GM12892 (cell line): ENCODE measurements at regions not wholly inside any gene's neighbourhood (a gene's known extent, or its start where the extent isn't known, plus 50 kb on each side); places are given as distances from the start of the nearest gene placed in this dataset.

ENCODE experiments used
- DNase-seq: peaks from one replicate; pipeline ENCODE4 v3.0.0; 2011; ENCODE audit not compliant: insufficient read length
- FAIRE-seq: peaks from 2 replicates; lab custom pipeline; 2011; peaks lifted over from hg19 to GRCh38; lab: Jason Lieb, UNC
- POLR2A ChIP-seq: IDR thresholded peaks from 2 replicates; pipeline ENCODE4 v1.6.1; 2011; ENCODE audit warnings: low read depth, low read length, control low read depth
- POLR2AphosphoS5 ChIP-seq: IDR thresholded peaks from 2 replicates; pipeline ENCODE4 v1.6.1; 2011; ENCODE audit warnings: low read depth, low read length, control low read depth
- TAF1 ChIP-seq: IDR thresholded peaks from 2 replicates; pipeline ENCODE4 v1.6.1; 2011; ENCODE audit warnings: low read depth, mild to moderate bottlenecking, control low read depth, low read length, borderline replicate concordance

- no peak for FAIRE-seq
- no peak for DNase-seq
- TF ChIP-seq POLR2AphosphoS5 (no peak), TAF1 (no peak), POLR2A (no peak)
These were observed 732.0 kb upstream of the KIF2B start for GRCh38 chr17:53090770-53091169.

GRCh38 chr17:53088481-53088880 lies 734.2 kb upstream of the KIF2B start:
- DNase-seq (no peak), FAIRE-seq (no peak)
- TF ChIP-seq POLR2A (no peak), TAF1 (no peak), POLR2AphosphoS5 (no peak)

GRCh38 chr17:53061446-53061845 lies 761.3 kb upstream of the KIF2B start:
- DNase-seq, result no peak
- no peak for FAIRE-seq
- TF ChIP-seq POLR2A, result no peak
- no peak for TF ChIP-seq TAF1
- no peak for TF ChIP-seq POLR2AphosphoS5

GRCh38 chr17:53058031-53058430 lies 764.7 kb upstream of the KIF2B start:
- no peak for FAIRE-seq

GRCh38 chr17:53046781-53047180 lies 775.9 kb upstream of the KIF2B start:
- DNase-seq (no peak), FAIRE-seq (no peak)
- TF ChIP-seq TAF1 (no peak), POLR2AphosphoS5 (no peak), POLR2A (no peak)

More at GRCh38 chr17:53058031-53058430, 764.7 kb upstream of the KIF2B start:
- TF ChIP-seq TAF1 (no peak), POLR2A (no peak), POLR2AphosphoS5 (no peak)
- no peak for DNase-seq

GRCh38 chr17:53039981-53040380 lies 782.7 kb upstream of the KIF2B start:
- no peak for TF ChIP-seq POLR2AphosphoS5
- no peak for TF ChIP-seq TAF1
- no peak for TF ChIP-seq POLR2A
- no peak for FAIRE-seq
- DNase-seq, result no peak

- TF ChIP-seq POLR2AphosphoS5 (no peak), POLR2A (no peak), TAF1 (no peak)
- FAIRE-seq, result no peak
- no peak for DNase-seq
These were observed 789.4 kb upstream of the KIF2B start for GRCh38 chr17:53033297-53033696.

GRCh38 chr17:53032861-53033271 lies 789.9 kb upstream of the KIF2B start:
- DNase-seq (no peak), FAIRE-seq (no peak)
- TF ChIP-seq POLR2A, result no peak
- TF ChIP-seq TAF1, result no peak
- TF ChIP-seq POLR2AphosphoS5, result no peak

GRCh38 chr17:53017227-53017626 lies 805.5 kb upstream of the KIF2B start:
- DNase-seq (no peak), FAIRE-seq (no peak)
- TF ChIP-seq POLR2A (no peak), TAF1 (no peak), POLR2AphosphoS5 (no peak)

GRCh38 chr17:53016085-53016484 lies 806.6 kb upstream of the KIF2B start:
- DNase-seq, result no peak
- no peak for TF ChIP-seq POLR2A
- no peak for TF ChIP-seq TAF1
- no peak for TF ChIP-seq POLR2AphosphoS5
- no peak for FAIRE-seq

- FAIRE-seq (no peak), DNase-seq (no peak)
- TF ChIP-seq TAF1 (no peak), POLR2A (no peak), POLR2AphosphoS5 (no peak)
These were observed 810.4 kb upstream of the KIF2B start for GRCh38 chr17:53012364-53012763.

GRCh38 chr17:53006006-53006405 lies 816.7 kb upstream of the KIF2B start:
- DNase-seq (no peak), FAIRE-seq (no peak)
- TF ChIP-seq POLR2A (no peak), TAF1 (no peak), POLR2AphosphoS5 (no peak)

GRCh38 chr17:53004902-53005301 lies 817.8 kb upstream of the KIF2B start:
- no peak for TF ChIP-seq POLR2AphosphoS5
- TF ChIP-seq TAF1, result no peak
- TF ChIP-seq POLR2A, result no peak
- DNase-seq (no peak), FAIRE-seq (no peak)

- TF ChIP-seq POLR2AphosphoS5 (no peak), POLR2A (no peak), TAF1 (no peak)
- no peak for DNase-seq
- no peak for FAIRE-seq
These were observed 826.8 kb upstream of the KIF2B start for GRCh38 chr17:52995881-52996280.
